Hematopoietic multipotent progenitor cell treated with erythropoietin and hydrocortisone succinate and interleukin-3 and kit ligand, for 4 days (in vitro differentiated cells): ENCODE measurements at regions not wholly inside any gene's neighbourhood (a gene's known extent, or its start where the extent isn't known, plus 50 kb on each side); places are given as distances from the start of the nearest gene placed in this dataset.
"Not testable (repeated sequence)": the region's sequence is repeated elsewhere in the genome, so short reads cannot be mapped to it uniquely, and the experiment has no call there.

Experiments
- DNase-seq: peaks from one replicate; pipeline ENCODE4 v3.0.0-alpha.2; 2015

DNA sequence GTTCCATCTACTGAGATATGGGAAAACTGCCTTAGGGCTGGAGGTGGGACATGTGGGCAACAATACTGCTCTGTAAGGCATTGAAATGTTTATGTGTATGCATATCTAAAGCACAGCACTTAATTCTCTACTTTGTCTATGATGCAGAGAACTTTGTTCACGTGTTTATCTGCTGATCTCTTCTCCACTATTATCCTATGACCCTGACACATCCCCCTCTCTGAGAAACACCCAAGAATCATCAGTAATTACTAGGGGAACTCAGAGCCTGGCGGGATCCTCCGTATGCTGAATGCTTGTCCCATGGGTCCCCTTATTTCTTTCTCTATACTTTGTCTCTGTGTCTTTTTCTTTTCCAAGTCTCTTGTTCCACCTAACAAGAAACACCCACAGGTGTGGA lies 63.8 kb downstream of the OR4A15 start:
- DNase-seq: not testable (repeated sequence)

DNA sequence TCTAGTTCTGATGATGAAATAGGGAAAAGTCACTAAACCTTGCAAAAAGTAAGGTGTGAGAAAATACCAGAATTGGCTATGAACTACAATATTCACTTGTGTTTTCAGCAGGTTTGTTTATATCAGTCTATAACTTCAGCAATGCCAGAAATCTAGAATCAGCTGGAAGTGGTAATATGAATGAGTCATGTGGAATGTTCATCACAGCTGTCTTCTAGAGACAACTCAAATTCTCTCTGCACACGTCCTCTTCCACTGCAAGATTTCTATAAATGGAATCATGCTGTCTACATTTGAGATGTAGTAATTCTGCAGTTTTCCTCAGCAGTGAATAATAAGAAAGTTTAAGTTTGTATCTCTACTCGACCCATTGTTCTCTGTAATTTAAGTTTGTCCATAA lies 89.9 kb downstream of the OR4A15 start:
- no peak for DNase-seq

DNA sequence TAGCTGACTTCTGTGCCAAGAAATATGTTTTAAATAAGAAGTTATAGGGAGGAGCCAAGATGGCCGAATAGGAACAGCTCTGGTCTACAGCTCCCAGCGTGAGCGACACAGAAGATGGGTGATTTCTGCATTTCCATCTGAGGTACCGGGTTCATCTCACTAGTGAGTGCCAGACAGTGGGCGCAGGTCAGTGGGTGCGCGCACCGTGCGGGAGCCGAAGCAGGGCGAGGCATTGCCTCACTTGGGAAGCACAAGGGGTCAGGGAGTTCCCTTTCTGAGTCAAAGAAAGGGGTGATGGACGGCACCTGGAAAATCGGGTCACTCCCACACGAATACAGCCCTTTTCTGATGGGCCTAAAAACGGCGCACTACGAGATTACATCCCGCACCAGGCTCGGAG lies 92.1 kb downstream of the OR4A15 start:
- DNase-seq: not testable (repeated sequence)

DNA sequence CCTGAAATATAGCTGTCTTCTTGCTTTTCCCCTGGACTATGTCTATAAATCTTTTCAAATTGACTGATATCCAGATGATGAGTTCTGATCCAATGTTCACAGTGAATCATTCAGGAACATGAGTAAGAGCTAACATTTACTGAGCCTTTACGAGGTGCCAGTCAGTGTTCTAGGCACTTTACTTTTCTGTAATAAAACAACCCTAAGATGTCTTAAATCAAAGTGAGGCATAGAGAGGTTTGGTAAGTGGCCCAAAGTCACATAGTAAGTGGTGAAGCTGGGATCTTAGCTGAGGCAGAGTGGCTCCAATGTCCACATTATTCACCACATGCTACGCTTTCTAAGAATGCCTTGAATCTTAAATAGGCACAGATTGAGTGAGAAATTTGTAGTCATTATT lies 79.9 kb upstream of the OR4C15 start:
- DNase-seq: no peak

DNA sequence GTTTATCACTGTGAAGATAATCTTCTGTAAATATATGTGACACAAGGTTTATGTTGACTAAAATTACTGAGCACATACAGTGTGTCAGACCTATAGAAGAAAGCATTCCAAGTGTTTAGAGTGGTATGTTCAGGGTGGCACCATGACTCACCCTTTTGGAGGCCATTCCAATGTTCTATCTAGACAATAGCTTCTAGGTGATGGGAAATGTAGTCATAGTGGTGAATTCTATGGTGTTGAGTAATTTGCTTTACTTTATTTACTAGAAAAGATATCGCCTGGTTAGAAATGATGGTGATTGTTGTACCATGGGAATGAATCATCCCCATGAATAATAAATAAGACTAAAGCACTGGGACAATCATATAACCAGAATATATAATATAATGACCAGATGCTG lies 72.9 kb upstream of the OR4C15 start:
- no peak for DNase-seq

DNA sequence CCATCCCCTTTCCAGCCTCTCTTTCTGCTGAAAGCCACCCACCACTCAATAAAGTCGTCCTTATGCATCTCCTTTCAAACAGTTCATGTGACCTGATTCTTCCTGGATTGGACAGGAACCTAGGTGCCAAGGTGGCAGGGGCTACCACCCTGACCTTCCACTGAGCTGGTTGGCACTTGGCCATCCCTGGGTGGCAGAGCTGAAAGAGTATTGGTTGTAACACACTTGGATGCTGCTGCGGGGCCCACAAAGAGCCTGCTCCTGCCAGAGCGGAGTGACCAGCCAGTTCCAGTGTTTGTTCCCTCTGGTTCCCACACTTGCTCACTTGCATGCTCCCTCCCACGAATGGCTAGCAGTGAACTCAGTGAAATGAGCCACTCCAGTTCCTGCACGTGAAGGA lies 57.2 kb upstream of the OR4C15 start:
- no peak for DNase-seq

DNA sequence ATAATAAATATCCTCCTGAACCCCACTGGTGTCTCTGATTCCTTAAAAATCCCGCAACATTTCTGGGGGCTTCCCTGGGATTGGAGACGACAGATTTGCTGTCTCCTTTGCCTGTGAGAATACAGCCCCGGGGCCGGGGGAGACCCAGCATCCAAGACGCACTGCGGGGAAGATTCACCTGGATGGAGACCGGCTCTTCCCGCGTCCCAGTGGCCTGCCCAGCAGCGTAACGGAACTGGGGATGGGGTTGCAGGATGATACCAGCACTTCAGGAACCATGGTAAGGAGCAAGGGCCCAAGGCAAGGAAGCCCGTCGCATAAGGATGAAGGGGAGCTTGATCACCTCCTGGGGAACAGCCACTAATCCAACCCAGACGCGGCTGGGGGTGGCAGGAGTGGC lies 53.3 kb upstream of the OR4C15 start:
- DNase-seq: no peak

DNA sequence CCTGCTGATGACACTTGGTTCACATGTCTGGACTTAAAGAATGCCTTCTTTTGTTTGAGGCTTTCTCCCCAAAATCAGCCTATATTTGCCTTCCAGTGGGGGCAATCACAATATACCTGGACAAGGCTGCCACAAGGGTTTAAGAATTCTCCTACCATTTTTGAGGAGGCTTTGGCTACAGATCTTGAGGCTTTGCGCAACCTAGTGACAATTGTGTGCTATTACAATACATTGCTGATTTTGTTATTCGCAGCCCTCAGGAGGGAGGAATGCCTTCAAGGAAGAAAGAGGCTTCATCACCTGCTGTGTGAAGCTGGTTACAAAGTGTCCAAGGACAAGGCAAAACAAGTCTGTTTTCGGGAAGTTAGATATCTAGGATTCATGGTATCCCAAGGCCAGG lies 50.8 kb upstream of the OR4C15 start:
- DNase-seq: peak; percentile 1
